Hepatocyte (in vitro differentiated cells): ENCODE measurements at regions not wholly inside any gene's neighbourhood (a gene's known extent, or its start where the extent isn't known, plus 50 kb on each side); places are given as distances from the start of the nearest gene placed in this dataset.

Experiments
- CTCF ChIP-seq: fragments of 200-600 bp; sonication (generic); IDR thresholded peaks from 2 replicates; pipeline ENCODE4 v1.5.1; 2016; ENCODE audit warnings: antibody characterized with exemption, mild to moderate bottlenecking; ENCODE audit not compliant: poor library complexity
- EZH2 ChIP-seq: fragments of 200-600 bp; sonication (generic); IDR thresholded peaks from 2 replicates; pipeline ENCODE4 v1.6.1; 2016; ENCODE audit warnings: antibody characterized with exemption, mild to moderate bottlenecking, borderline replicate concordance
- EZH2phosphoT487 ChIP-seq: fragments of 200-600 bp; sonication (generic); IDR thresholded peaks from one replicate; pipeline ENCODE4 v1.6.1; 2018; ENCODE audit warnings: antibody characterized with exemption, mild to moderate bottlenecking, low read depth, moderate library complexity; ENCODE audit not compliant: unreplicated experiment, severe bottlenecking

GRCh38 chr14:106490442-106490841, 964.1 kb downstream of the TMEM121 start:
- TF ChIP-seq CTCF = no peak
- TF ChIP-seq EZH2 = no peak
- no peak for TF ChIP-seq EZH2phosphoT487
